B cell (primary cell): ENCODE measurements at regions not wholly inside any gene's neighbourhood (a gene's known extent, or its start where the extent isn't known, plus 50 kb on each side); places are given as distances from the start of the nearest gene placed in this dataset.

Experiments used
- ATAC-seq: fragments of 200-7000 bp; cut with Tn5 transposase; one replicate; pipeline ENCODE4 v1.10.0; 2021; ENCODE audit warnings: low read depth, mild to moderate bottlenecking, moderate number of reproducible peaks, moderate library complexity
- CTCF ChIA-PET: fragments of 350-600 bp; sonication (Branson Sonifier 250); formaldehyde crosslinking; loops from one replicate; lab custom pipeline; 2021; ENCODE audit warnings: antibody characterized with exemption, inconsistent platforms; lab: Charles Lee
- POLR2A ChIA-PET: fragments of 350-600 bp; sonication (Branson Sonifier 250); formaldehyde crosslinking; loops from one replicate; lab custom pipeline; 2021; ENCODE audit warnings: antibody characterized with exemption; lab: Charles Lee
- DNase-seq: peaks from one replicate; pipeline ENCODE4 v3.0.0; 2013
- H2AFZ ChIP-seq: 2 replicates; pipeline ENCODE4 v1.6.1; 2012; ENCODE audit warnings: mild to moderate bottlenecking, low read depth, low read length; ENCODE audit not compliant: insufficient read depth, poor library complexity, severe bottlenecking
- H3K27ac ChIP-seq, 2 donors: 1 replicate in 1 of 2; 2 replicates in 1 of 2; pipeline ENCODE4 v1.5.1; 2012 to 2013; ENCODE audit warnings: low read length in 2 of 2, mild to moderate bottlenecking in 2 of 2, moderate library complexity in 1 of 2
- H3K27me3 ChIP-seq, 4 experiments: fragments of 200-600 bp in 1 of 4; sonication (generic) in 1 of 4; replicated peaks in 1 of 4; 1 replicate in 2 of 4; 2 replicates in 2 of 4; pipeline versions ENCODE4 v1.6.1 to v1.7.0; 2013 to 2016; ENCODE audit warnings: low read length in 3 of 4, mild to moderate bottlenecking in 2 of 4, mixed read lengths in 1 of 4, moderate library complexity in 1 of 4; ENCODE audit not compliant: insufficient read depth in 4 of 4, control insufficient read depth in 3 of 4; ENCODE audit errors: control extremely low read depth in 1 of 4
- H3K36me3 ChIP-seq, 2 experiments: replicated peaks in 1 of 2; 1 replicate in 1 of 2; 2 replicates in 1 of 2; pipeline versions ENCODE4 v1.6.1 to v1.7.1; 2013; ENCODE audit warnings: low read length in 1 of 2; ENCODE audit not compliant: insufficient read depth in 2 of 2, control insufficient read depth in 1 of 2; ENCODE audit errors: control extremely low read depth in 1 of 2, extremely low read depth in 1 of 2
- H3K4me1 ChIP-seq, 2 donors: fragments of 200-600 bp in 1 of 2; sonication (generic) in 1 of 2; 1 replicate in 1 of 2; 2 replicates in 1 of 2; pipeline versions ENCODE4 v1.5.1 to v1.6.1; 2013 to 2017; ENCODE audit warnings: low read length in 2 of 2; ENCODE audit not compliant: control insufficient read depth in 2 of 2, insufficient read depth in 2 of 2
- H3K4me2 ChIP-seq: replicated peaks from 2 replicates; pipeline ENCODE3; 2012; ENCODE audit warnings: mild to moderate bottlenecking, low read depth, low read length; ENCODE audit not compliant: poor library complexity, severe bottlenecking
- H3K4me3 ChIP-seq, 5 experiments: fragments of 200-600 bp in 1 of 5; sonication (generic) in 1 of 5; 1 replicate in 3 of 5; 2 replicates in 2 of 5; pipeline versions ENCODE4 v1.5.1 to v1.7.0; 2011 to 2016; ENCODE audit warnings: low read length in 4 of 5, mild to moderate bottlenecking in 4 of 5, low read depth in 2 of 5, control low read depth in 1 of 5, moderate library complexity in 1 of 5; ENCODE audit not compliant: insufficient read depth in 1 of 5; ENCODE audit errors: control extremely low read depth in 1 of 5, extremely low read depth in 1 of 5
- H3K79me2 ChIP-seq: fragments of 200-600 bp; sonication (generic); one replicate; pipeline ENCODE4 v1.6.0; 2016; ENCODE audit warnings: low read length; ENCODE audit not compliant: control insufficient read depth, insufficient read depth
- H3K9ac ChIP-seq: fragments of 200-600 bp; sonication (generic); 2 replicates; pipeline ENCODE4 v1.6.1; 2017; ENCODE audit warnings: mild to moderate bottlenecking, low read length, moderate library complexity
- H3K9me3 ChIP-seq, 3 donors: one replicate each; pipeline versions ENCODE4 v1.6.1 to v1.7.1; 2013; ENCODE audit warnings: low read length in 2 of 3; ENCODE audit not compliant: control insufficient read depth in 2 of 3, insufficient read depth in 1 of 3; ENCODE audit errors: control extremely low read depth in 1 of 3
- H4K20me1 ChIP-seq: 2 replicates; pipeline ENCODE4 v1.6.0; 2012; ENCODE audit warnings: mild to moderate bottlenecking, low read length; ENCODE audit not compliant: insufficient read depth, control insufficient read depth, poor library complexity, severe bottlenecking
- H3K27ac Mint-ChIP-seq: one replicate; pipeline ENCODE4 v1.8.0; 2021; ENCODE audit warnings: mixed read lengths
- H3K27me3 Mint-ChIP-seq: one replicate; pipeline ENCODE4 v1.8.0; 2021; ENCODE audit warnings: mixed read lengths
- H3K4me1 Mint-ChIP-seq: one replicate; pipeline ENCODE4 v1.8.0; 2021; ENCODE audit warnings: mixed read lengths
- H3K4me3 Mint-ChIP-seq: one replicate; pipeline ENCODE4 v1.8.0; 2021; ENCODE audit warnings: mixed read lengths
- H3K9me3 Mint-ChIP-seq: one replicate; pipeline ENCODE4 v1.8.0; 2022; ENCODE audit warnings: mixed read lengths; ENCODE audit not compliant: insufficient read depth
- EZH2 ChIP-seq: IDR thresholded peaks from 2 replicates; pipeline ENCODE4 v1.6.1; 2012; ENCODE audit warnings: borderline replicate concordance, low read depth, mild to moderate bottlenecking, moderate library complexity, low read length; ENCODE audit not compliant: insufficient read depth, poor library complexity, severe bottlenecking
- WGBS: methylation state at CpG from one replicate; pipeline ENCODE4 v1.1.5; 2013; ENCODE audit warnings: missing lambda C conversion rate; ENCODE audit not compliant: insufficient coverage; 5-methylcytosine and 5-hydroxymethylcytosine counted together
- intact Hi-C: fragments of 100-400 bp; cut with micrococcal nuclease; formaldehyde crosslinking; loops from one replicate; pipeline ENCODE4 v1.10.0; 2022
- TF ChIP-seq, protein P1 (sequence below): fragments of 200-600 bp; IDR thresholded peaks from one replicate; pipeline ENCODE4 v1.8.0; 2022; ENCODE audit warnings: antibody characterized with exemption, mild to moderate bottlenecking

DNA sequence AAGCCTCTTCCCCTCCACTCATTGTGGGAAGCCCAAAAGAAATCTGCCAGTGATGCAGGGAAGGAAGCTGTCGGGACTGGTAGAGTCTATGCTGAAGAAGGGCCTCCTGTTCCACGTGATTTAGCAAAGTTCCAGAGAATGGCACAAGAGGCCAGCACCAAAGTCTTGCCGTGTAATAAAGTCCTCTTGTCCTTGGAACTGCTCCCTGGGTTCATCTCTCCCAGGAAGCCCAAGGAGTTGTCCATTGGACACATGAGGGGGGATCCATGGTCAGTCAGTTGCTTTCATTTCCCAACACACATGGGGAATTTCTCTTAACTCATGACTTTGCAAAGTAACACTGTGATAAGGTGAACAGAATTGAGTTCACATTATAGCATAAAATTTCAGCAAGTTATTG lies 116.1 kb upstream of the RAB4A start:
- CTCF ChIA-PET: no interaction called here
- H3K27me3 Mint-ChIP-seq: no peaks in the 10 kb centered on the region

DNA sequence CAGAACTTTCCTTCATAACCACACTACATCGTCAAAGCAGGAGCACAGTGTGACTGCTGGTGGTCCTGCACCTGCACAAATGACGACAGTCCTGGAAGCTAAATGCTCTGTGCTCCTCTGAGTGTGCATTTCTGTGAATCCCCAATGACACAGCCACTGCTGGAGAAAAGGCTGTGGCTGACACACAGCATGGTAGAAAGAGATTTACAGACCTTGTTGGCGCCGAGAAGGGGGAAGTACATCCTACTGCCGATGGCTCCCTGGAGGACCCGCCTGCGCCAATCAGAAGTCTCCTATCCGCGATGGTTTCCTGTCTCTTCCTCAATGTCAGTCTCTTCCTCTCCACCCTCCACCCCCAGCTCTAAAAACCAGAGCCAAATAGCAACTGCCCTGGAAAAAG lies 115.4 kb upstream of the RAB4A start:
- WGBS: 2% methylated on average over 8 of the region's 9 CpGs
- no peaks in the 10 kb centered on the region for H3K9me3 Mint-ChIP-seq

More for the DNA sequence above, 116.1 kb upstream of the RAB4A start:
- no peak overlapping the region for H3K9ac ChIP-seq
- no peak overlapping the region for H3K27ac ChIP-seq
- Mint-ChIP-seq H3K27ac (no peak overlapping the region), H3K4me3 (no peak overlapping the region), H3K9me3 (no peaks in the 10 kb centered on the region), H3K4me1 (peaks cover 14% of the 10 kb centered on the region)
- no peaks in the 10 kb centered on the region for H3K36me3 ChIP-seq
- H2AFZ ChIP-seq: no peak overlapping the region
- no peak for DNase-seq
- no peaks in the 10 kb centered on the region for H3K79me2 ChIP-seq
- H3K4me3 ChIP-seq: no peak overlapping the region
- 93% methylated on average over 3 of the region's 3 CpGs for WGBS
- intact Hi-C loops: no loop called here
- no peaks in the 10 kb centered on the region for H3K9me3 ChIP-seq
- no peaks in the 10 kb centered on the region for H4K20me1 ChIP-seq
- POLR2A ChIA-PET: interaction anchor here (0.5 kb wide), 1 partner anchor 1612 kb away, joined by 3 read pairs; no protein-coding TSS in a partner anchor
- peaks cover 8 to 11% of the 10 kb centered on the region in 2 donors for H3K4me1 ChIP-seq
- no peak overlapping the region for H3K4me2 ChIP-seq
- H3K27me3 ChIP-seq: no peaks in the 10 kb centered on the region
- ATAC-seq: no peak
- no peak for TF ChIP-seq EZH2
- TF ChIP-seq, protein P1, sequence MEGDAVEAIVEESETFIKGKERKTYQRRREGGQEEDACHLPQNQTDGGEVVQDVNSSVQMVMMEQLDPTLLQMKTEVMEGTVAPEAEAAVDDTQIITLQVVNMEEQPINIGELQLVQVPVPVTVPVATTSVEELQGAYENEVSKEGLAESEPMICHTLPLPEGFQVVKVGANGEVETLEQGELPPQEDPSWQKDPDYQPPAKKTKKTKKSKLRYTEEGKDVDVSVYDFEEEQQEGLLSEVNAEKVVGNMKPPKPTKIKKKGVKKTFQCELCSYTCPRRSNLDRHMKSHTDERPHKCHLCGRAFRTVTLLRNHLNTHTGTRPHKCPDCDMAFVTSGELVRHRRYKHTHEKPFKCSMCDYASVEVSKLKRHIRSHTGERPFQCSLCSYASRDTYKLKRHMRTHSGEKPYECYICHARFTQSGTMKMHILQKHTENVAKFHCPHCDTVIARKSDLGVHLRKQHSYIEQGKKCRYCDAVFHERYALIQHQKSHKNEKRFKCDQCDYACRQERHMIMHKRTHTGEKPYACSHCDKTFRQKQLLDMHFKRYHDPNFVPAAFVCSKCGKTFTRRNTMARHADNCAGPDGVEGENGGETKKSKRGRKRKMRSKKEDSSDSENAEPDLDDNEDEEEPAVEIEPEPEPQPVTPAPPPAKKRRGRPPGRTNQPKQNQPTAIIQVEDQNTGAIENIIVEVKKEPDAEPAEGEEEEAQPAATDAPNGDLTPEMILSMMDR: no peak

More for the DNA sequence above, 115.4 kb upstream of the RAB4A start:
- Histone ChIP-seq H3K79me2 (no peaks in the 10 kb centered on the region), H3K27me3 (no peaks in the 10 kb centered on the region), H3K9me3 (no peaks in the 10 kb centered on the region), H3K4me3 (peak overlapping the region in 2 of 5 experiments; percentile 5 to 19), H2AFZ (peak overlapping the region; percentile 64), H4K20me1 (no peaks in the 10 kb centered on the region), H3K9ac (peak overlapping the region; percentile 23), H3K4me2 (peak overlapping the region; percentile 60), H3K36me3 (no peaks in the 10 kb centered on the region), H3K4me1 (peaks cover 8 to 11% of the 10 kb centered on the region in 2 donors), H3K27ac (no peak overlapping the region)
- peaks cover 14% of the 10 kb centered on the region for H3K4me1 Mint-ChIP-seq
- intact Hi-C loops: no loop called here
- ChIA-PET POLR2A (interaction anchor here (0.5 kb wide), 1 partner anchor 1613 kb away, joined by 3 read pairs; no protein-coding TSS in a partner anchor), CTCF (interaction anchor here (1.4 kb wide), 1 partner anchor 72 kb away, joined by 4 read pairs; no protein-coding TSS in a partner anchor)
- no peak for TF ChIP-seq EZH2
- TF ChIP-seq, protein P1: no peak
- ATAC-seq: peak; percentile 77
- peak; percentile 30 for DNase-seq
- peak overlapping the region; percentile 12 for H3K4me3 Mint-ChIP-seq
- no peaks in the 10 kb centered on the region for H3K27me3 Mint-ChIP-seq
- peak overlapping the region; percentile 39 for H3K27ac Mint-ChIP-seq
